Right ventricle myocardium inferior (tissue), 1 donor: ENCODE measurements at regions not wholly inside any gene's neighbourhood (a gene's known extent, or its start where the extent isn't known, plus 50 kb on each side); places are given as distances from the start of the nearest gene placed in this dataset.
"Not testable (repeated sequence)": the region's sequence is repeated elsewhere in the genome, so short reads cannot be mapped to it uniquely, and the experiment has no call there.

ENCODE experiments used
- ATAC-seq: fragments of 200-7000 bp; cut with Tn5 transposase; one replicate; pipeline ENCODE4 v1.9.1; 2020; ENCODE audit warnings: mild to moderate bottlenecking, moderate library complexity
- DNase-seq: peaks from one replicate; pipeline ENCODE4 v3.0.0; 2021; ENCODE audit errors: missing footprints
- intact Hi-C: fragments of 100-400 bp; cut with DNase I; formaldehyde crosslinking; loops from one replicate; pipeline ENCODE4 v1.11.0; 2022
- donor health status: DM: no; HTN: yes; CAD: no; lungs with severe emphysema.

DNA sequence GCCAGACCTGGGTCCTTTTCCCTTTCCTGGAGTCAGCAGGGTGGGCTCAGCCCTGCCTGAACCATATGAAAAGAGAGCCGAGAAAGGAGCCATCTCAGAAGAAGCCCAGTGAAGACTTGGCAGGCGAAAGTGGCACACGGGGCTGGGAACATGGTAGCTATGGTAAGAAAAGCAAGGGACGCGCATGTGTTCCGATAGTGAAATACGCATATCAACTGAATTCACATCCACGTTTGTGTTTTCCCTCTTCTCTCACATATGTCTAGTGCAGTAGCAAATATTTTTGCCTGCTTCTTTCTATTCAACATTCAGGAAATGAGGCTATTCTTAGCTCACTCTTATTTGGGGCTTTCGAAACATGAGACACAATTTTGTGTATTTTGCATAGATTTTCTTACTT is 54.1 kb upstream of the PEG3 start:
- intact Hi-C loops, result no loop called here
- ATAC-seq, result no peak
- no peak for DNase-seq

GRCh38 chr19:56896095-56896494 is 55.6 kb upstream of the PEG3 start:
- no peak for DNase-seq
- ATAC-seq, result no peak
- intact Hi-C loops, result no loop called here

GRCh38 chr19:56899943-56900342 is 59.4 kb upstream of the PEG3 start:
- DNase-seq (no peak), ATAC-seq (no peak)
- intact Hi-C loops, result no loop called here

GRCh38 chr19:56900573-56901097 is 60.1 kb upstream of the PEG3 start:
- intact Hi-C loops, result no loop called here
- ATAC-seq (no peak), DNase-seq (no peak)

GRCh38 chr19:56905631-56906150 is 65.2 kb upstream of the PEG3 start:
- DNase-seq (no peak), ATAC-seq (no peak)
- intact Hi-C loops, result no loop called here

DNA sequence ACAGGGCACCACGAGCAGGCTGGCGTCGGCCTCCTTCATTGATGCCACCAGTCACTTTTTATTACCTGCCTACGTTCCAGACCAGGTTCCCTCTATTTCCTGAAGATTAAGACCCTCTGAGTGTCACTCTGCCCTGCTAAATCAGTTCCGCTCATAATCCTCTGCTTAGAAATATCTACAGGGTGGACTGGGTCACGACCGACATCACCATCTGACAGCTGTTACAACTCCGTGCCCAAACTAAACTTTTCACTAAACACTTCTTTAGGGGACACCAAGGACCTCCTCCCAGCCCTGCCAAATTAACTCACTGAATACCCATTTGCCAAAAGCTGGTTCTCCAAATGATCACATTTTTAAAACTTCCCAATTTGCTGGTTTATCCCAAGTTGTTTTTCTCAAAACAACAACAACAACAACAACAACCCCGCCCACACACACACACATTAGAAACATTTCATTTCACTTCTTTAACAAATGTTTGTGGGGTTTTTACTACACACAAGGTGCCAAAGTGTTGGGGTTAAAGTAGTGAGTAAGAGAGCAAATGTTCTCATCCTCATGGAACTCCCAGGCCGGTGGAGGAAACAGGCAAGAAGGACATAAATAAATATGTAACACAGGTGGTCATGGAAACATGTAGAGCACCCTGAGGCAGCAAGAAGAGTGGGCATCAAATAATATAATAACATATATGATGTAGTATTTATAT is 72.0 kb upstream of the PEG3 start:
- DNase-seq (no peak), ATAC-seq (no peak)
- intact Hi-C loops, result no loop called here

DNA sequence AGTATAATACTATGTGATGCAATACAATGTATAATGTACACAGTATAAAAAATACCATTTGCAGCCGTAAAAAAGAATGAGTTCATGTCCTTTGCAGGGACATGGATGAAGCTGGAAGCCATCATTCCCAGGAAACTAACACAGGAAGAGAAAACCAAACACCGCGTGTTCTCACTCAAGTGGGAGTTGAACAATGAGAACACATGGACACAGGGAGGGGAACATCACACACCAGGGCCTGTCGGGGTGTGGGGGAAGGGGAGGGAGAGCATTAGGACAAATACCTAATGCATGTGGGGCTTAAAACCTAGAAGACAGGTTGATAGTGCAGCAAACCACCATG is 72.6 kb upstream of the PEG3 start:
- DNase-seq, ATAC-seq, intact Hi-C loops: not testable (repeated sequence)

GRCh38 chr19:56916528-56916927 is 76.0 kb upstream of the PEG3 start:
- ATAC-seq (no peak), DNase-seq (no peak)
- intact Hi-C loops, result no loop called here

- no peak for DNase-seq
- intact Hi-C loops, result no loop called here
- ATAC-seq, result no peak
These were observed 77.0 kb upstream of the PEG3 start for GRCh38 chr19:56917529-56917928.

- intact Hi-C loops, result no loop called here
- DNase-seq (no peak), ATAC-seq (no peak)
These were observed 77.5 kb upstream of the PEG3 start for GRCh38 chr19:56917998-56918397.

GRCh38 chr19:56918682-56919307 is 78.3 kb upstream of the PEG3 start:
- intact Hi-C loops, result no loop called here

DNA sequence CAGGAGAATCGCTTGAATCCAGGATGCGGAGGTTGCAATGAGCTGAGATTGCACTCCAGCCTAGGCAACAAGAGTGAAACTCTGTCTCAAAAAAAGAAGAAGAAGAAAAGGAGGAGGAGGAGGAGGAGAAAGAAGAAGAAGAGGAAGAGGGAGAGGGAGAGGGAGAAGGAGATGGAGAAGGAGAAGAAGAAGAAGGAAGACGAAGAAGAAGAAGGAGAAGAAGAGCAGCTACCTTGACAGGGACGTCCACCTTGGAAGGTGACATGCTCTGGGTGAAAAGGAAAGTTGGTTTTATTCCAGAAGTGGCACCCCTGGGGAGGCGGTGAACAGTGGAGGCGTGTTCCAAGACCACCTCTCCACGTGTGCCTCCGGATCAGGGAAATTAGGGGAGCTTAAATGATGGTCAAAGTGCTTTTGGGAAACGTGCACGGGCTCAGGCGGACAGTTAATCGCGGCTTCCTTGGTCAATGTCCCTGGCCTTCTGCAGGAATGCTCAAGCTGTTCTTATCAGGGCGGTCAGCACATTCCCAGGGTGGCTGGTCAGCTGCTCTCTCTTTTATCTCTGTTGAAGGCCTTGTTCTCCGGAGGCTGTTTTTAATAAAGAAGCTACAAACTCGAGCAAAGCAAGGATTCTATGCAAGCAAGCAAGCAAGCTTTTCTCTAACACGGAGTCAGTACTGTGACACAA is 78.9 kb upstream of the PEG3 start:
- intact Hi-C loops, result no loop called here
- ATAC-seq (no peak), DNase-seq (no peak)

More at GRCh38 chr19:56918682-56919307, 78.3 kb upstream of the PEG3 start:
- DNase-seq (no peak), ATAC-seq (no peak)

DNA sequence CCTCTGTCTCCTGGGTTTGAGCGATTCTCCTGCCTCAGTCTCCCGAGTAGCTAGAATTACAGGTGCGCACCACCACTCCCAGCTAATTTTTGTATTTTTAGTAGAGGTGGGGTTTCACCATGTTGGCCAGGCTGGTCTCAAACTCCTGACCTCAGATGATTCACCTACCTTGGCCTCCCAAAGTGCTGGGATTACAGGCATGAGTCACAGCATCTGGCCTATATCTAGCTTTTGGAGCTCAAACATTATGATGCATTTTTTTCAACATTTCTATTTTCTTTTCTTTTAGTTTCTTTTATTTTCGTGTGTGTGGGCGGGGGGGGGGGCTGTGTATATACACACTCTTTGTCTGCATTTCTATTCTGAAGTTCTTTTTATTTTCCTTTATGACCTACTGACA is 85.6 kb upstream of the PEG3 start:
- ATAC-seq, intact Hi-C loops, DNase-seq: not testable (repeated sequence)

DNA sequence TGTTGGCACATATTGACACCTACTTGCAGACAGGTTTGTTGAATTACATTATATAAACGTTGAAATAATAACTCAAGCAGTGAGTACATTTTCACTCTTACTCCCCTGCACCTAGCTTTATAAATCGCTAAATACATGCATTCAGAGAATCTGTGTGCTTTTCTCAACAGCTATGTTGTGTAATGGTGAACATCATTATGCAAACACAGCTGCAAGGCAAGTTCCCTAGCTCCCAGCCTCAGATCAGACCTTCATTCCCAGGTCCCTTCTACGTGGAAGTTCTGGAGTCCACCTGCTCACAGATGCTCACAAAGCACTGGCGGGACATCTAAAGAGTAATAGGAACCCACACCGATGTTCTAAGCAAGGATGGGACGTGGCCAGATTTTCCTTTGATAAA is 86.8 kb upstream of the PEG3 start:
- DNase-seq (no peak), ATAC-seq (no peak)
- intact Hi-C loops, result no loop called here

GRCh38 chr19:56927791-56928207 is 87.3 kb upstream of the PEG3 start:
- DNase-seq (no peak), ATAC-seq (no peak)
- intact Hi-C loops, result no loop called here

- DNase-seq (no peak), ATAC-seq (no peak)
- intact Hi-C loops, result no loop called here
These were observed 90.4 kb upstream of the PEG3 start for GRCh38 chr19:56930647-56931535.

DNA sequence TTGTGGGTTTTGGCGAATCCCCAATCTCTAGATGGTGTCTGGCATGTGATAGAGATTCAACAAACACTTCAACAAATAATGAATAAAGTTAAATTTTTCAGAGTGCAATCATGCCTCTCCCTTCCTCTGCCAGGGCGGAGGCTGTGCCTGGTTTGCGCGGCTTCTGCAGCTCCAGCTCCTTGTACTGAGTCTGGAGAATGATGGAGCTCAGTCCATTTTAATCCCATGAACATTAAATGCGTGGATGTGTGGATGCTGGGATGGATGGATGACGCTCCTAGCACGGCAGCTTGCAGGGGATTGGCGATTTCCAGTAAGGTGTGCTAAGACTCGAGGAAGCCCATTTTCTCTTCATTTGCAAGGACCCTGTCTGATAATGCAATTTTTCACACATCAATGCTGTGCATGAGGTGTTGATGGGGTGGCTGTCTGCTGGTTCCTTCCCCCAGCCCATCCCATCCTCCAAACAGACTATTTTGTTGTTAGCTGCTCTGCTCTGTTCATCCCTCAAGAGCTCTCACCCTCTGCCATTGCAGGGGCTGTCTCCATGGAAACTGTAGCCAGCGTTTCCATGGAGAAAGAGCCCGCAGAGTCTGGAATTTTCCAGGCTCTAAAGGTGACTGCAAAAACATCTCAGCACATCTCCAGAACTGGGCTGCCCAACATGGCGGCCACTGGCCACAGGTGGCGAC is 92.6 kb upstream of the PEG3 start:
- ATAC-seq, result no peak
- no peak for DNase-seq
- intact Hi-C loops, result no loop called here

GRCh38 chr19:56934438-56935090 is 94.0 kb upstream of the PEG3 start:
- intact Hi-C loops, result no loop called here
- no peak for ATAC-seq
- DNase-seq, result no peak
